ENCODE measurements at regions not wholly inside any gene's neighbourhood (a gene's known extent, or its start where the extent isn't known, plus 50 kb on each side); places are given as distances from the start of the nearest gene placed in this dataset.
"Not testable (repeated sequence)": the region's sequence is repeated elsewhere in the genome, so short reads cannot be mapped to it uniquely, and the experiment has no call there.

DNA sequence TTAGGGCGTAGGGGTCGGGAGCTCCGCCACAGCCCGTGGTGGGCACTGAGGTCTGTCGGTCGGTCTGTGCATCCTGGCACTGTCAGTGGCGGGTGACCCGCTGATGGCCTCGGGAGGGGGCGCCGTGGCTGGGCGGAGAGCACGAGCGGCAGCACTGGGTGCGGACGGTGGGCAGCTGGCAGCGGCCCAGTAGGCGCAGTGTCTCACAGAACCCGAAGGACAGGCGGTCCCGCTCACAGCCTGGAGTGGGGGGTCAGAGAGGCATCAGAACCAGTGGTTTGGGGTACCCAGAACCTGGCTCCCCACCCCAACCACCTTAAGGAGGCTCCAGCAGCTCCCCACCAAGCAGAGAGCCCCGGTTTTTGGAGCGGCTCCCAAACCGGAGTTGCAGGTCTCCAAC, 124.9 kb upstream of the AKAP13 start:
- TF ChIP-seq EP300 (IDR thresholded peaks at IDR 0.05) = not testable (repeated sequence)
- TF ChIP-seq, protein P1, sequence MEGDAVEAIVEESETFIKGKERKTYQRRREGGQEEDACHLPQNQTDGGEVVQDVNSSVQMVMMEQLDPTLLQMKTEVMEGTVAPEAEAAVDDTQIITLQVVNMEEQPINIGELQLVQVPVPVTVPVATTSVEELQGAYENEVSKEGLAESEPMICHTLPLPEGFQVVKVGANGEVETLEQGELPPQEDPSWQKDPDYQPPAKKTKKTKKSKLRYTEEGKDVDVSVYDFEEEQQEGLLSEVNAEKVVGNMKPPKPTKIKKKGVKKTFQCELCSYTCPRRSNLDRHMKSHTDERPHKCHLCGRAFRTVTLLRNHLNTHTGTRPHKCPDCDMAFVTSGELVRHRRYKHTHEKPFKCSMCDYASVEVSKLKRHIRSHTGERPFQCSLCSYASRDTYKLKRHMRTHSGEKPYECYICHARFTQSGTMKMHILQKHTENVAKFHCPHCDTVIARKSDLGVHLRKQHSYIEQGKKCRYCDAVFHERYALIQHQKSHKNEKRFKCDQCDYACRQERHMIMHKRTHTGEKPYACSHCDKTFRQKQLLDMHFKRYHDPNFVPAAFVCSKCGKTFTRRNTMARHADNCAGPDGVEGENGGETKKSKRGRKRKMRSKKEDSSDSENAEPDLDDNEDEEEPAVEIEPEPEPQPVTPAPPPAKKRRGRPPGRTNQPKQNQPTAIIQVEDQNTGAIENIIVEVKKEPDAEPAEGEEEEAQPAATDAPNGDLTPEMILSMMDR (IDR thresholded peaks at IDR 0.05) = not testable (repeated sequence)
